K562 (cell line): ENCODE measurements at regions not wholly inside any gene's neighbourhood (a gene's known extent, or its start where the extent isn't known, plus 50 kb on each side); places are given as distances from the start of the nearest gene placed in this dataset.
"Not testable (repeated sequence)": the region's sequence is repeated elsewhere in the genome, so short reads cannot be mapped to it uniquely, and the experiment has no call there.

ENCODE experiments used
- ATAC-seq: fragments of 200-7000 bp; cut with Tn5 transposase; 3 replicates; pipeline ENCODE4 v1.9.1; 2020; ENCODE audit warnings: moderate library complexity
- BruUV-seq: library from RNA; stranded (reverse); fragments of 400-500 nt; replicated peaks from 2 replicates; lab custom pipeline; 2021; lab: Mats Ljungman, UMichigan
- CTCF ChIA-PET: fragments of 300-600 bp; formaldehyde crosslinking; extraction: SDS; loops from one replicate; lab custom pipeline; 2021; ENCODE audit warnings: low intra/inter-chr PET ratio; lab: Yijun Ruan, JAX
- POLR2A ChIA-PET: fragments of 300-600, 350-650 bp; sonication (Branson Sonifier 250); formaldehyde crosslinking; extraction: SDS; loops from one replicate; lab custom pipeline; 2021; ENCODE audit warnings: antibody characterized with exemption, inconsistent platforms; lab: Yijun Ruan, JAX
- DNase-seq, 4 experiments: peaks; one replicate each; pipeline versions ENCODE4 v3.0.0 to v3.0.0-alpha.2; 2011 to 2018; ENCODE audit warnings: low spot score in 3 of 4, mixed read lengths in 3 of 4; ENCODE audit errors: extremely low read depth in 1 of 4
- FAIRE-seq: peaks from 2 replicates; lab custom pipeline; 2011; peaks lifted over from hg19 to GRCh38; lab: Jason Lieb, UNC
- H2AFZ ChIP-seq: 2 replicates; pipeline ENCODE4 v1.6.0; 2011; ENCODE audit warnings: low read depth, low read length, control low read depth, inconsistent platforms
- H3K27ac ChIP-seq: fragments of 200-600 bp; 3 replicates; pipeline ENCODE4 v1.8.0; 2011; ENCODE audit warnings: low read depth, mild to moderate bottlenecking, control low read depth, inconsistent platforms, low read length, moderate library complexity, mixed read lengths; ENCODE audit errors: extremely low read depth
- H3K27me3 ChIP-seq, 2 experiments: fragments of 300-600 bp in 1 of 2; 2 replicates in 1 of 2; 3 replicates in 1 of 2; pipeline versions ENCODE4 v1.6.0 to v1.8.0; 2011; ENCODE audit warnings: inconsistent platforms in 2 of 2, low read length in 2 of 2, mild to moderate bottlenecking in 1 of 2, mixed read lengths in 1 of 2, moderate library complexity in 1 of 2; ENCODE audit not compliant: control insufficient read depth in 2 of 2, insufficient read depth in 2 of 2
- H3K36me3 ChIP-seq: fragments of 300-600 bp; 3 replicates; pipeline ENCODE4 v1.8.0; 2011; ENCODE audit warnings: mild to moderate bottlenecking, low read length, inconsistent platforms; ENCODE audit not compliant: control insufficient read depth, insufficient read depth
- H3K4me1 ChIP-seq, 2 experiments: fragments of 200-600 bp in 1 of 2; replicated peaks in 1 of 2; 2 replicates in 1 of 2; 3 replicates in 1 of 2; pipeline versions ENCODE4 v1.5.1 to v1.8.0; 2011; ENCODE audit warnings: inconsistent platforms in 2 of 2, low read length in 2 of 2, mild to moderate bottlenecking in 1 of 2, mixed read lengths in 1 of 2, moderate library complexity in 1 of 2; ENCODE audit not compliant: control insufficient read depth in 2 of 2, insufficient read depth in 2 of 2
- H3K4me2 ChIP-seq: 2 replicates; pipeline ENCODE4 v1.6.1; 2011; ENCODE audit warnings: low read length, control low read depth, inconsistent platforms, mixed read lengths; ENCODE audit not compliant: insufficient read depth
- H3K4me3 ChIP-seq: fragments of 200-600 bp; sonication (generic), shearing (Covaris generic); 2 replicates; pipeline ENCODE4 v1.5.1; 2016; ENCODE audit warnings: control low read depth, inconsistent platforms
- H3K79me2 ChIP-seq: fragments of 200-600 bp; 3 replicates; pipeline ENCODE4 v1.8.0; 2011; ENCODE audit warnings: low read length, inconsistent platforms; ENCODE audit not compliant: control insufficient read depth, insufficient read depth
- H3K9ac ChIP-seq, 2 experiments: 2 replicates each; pipeline versions ENCODE4 v1.6.0 to v1.6.1; 2011; ENCODE audit warnings: low read depth in 2 of 2, low read length in 2 of 2, control low read depth in 1 of 2, inconsistent platforms in 1 of 2, mild to moderate bottlenecking in 1 of 2, mixed read lengths in 1 of 2; ENCODE audit not compliant: insufficient read depth in 1 of 2
- H3K9me1 ChIP-seq: one replicate; pipeline ENCODE4 v1.6.0; 2011; ENCODE audit warnings: inconsistent platforms, mild to moderate bottlenecking, low read length, moderate library complexity; ENCODE audit not compliant: control insufficient read depth, insufficient read depth
- H3K9me3 ChIP-seq: replicated peaks from 2 replicates; pipeline ENCODE4 v1.5.1; 2011; ENCODE audit warnings: low read depth, low read length, inconsistent platforms; ENCODE audit not compliant: control insufficient read depth, insufficient read depth
- H4K20me1 ChIP-seq: replicated peaks from 2 replicates; pipeline ENCODE4 v1.6.1; 2011; ENCODE audit warnings: low read length, inconsistent platforms, mixed read lengths; ENCODE audit not compliant: control insufficient read depth, insufficient read depth
- CBX3 ChIP-seq, 2 experiments: IDR thresholded peaks; 1 replicate in 1 of 2; 2 replicates in 1 of 2; pipeline ENCODE4 v1.6.1; 2012; ENCODE audit warnings: inconsistent platforms in 2 of 2, low read length in 2 of 2, borderline replicate concordance in 1 of 2, control low read depth in 1 of 2
- CBX5 ChIP-seq: IDR thresholded peaks from 2 replicates; pipeline ENCODE4 v1.6.1; 2014; ENCODE audit warnings: low read depth, borderline replicate concordance
- CBX8 ChIP-seq: fragments of 200-600 bp; sonication (generic); IDR thresholded peaks from 2 replicates; pipeline ENCODE4 v1.6.1; 2012; ENCODE audit warnings: borderline replicate concordance, mixed run types, low read depth, mild to moderate bottlenecking, moderate library complexity, mixed read lengths, low read length, control low read depth, inconsistent platforms; ENCODE audit not compliant: poor library complexity, severe bottlenecking; ENCODE audit errors: extremely low read depth
- ELK1 ChIP-seq: sonication (generic); formaldehyde crosslinking; IDR thresholded peaks from 2 replicates; pipeline ENCODE4 v1.8.1; 2022; ENCODE audit warnings: missing genetic modification reagents
- TRIM28 ChIP-seq: fragments of 450-650 bp; IDR thresholded peaks from 2 replicates; pipeline ENCODE4 v1.6.1; 2017
- ZFP91 ChIP-seq: sonication (generic); formaldehyde crosslinking; IDR thresholded peaks from 2 replicates; pipeline ENCODE4 v1.8.0; 2022; ENCODE audit warnings: mild to moderate bottlenecking, missing genetic modification reagents
- whole genome bisulfite sequencing: fragments of 100-300 bp; shearing (Covaris generic); methylation state at CpG from one replicate; pipeline ENCODE4 v1.1.6; 2016; ENCODE audit warnings: low coverage, mixed read lengths; ENCODE audit not compliant: insufficient coverage; ENCODE audit errors: missing lambda C conversion rate; 5-methylcytosine and 5-hydroxymethylcytosine counted together
- in situ Hi-C: fragments of 300-500 bp; cut with MboI; formaldehyde crosslinking; loops from 4 replicates; pipeline ENCODE4 v1.15.0; 2018; ENCODE audit warnings: inconsistent platforms, mixed read lengths
- intact Hi-C: fragments of 100-400 bp; cut with micrococcal nuclease; formaldehyde crosslinking; loops from 2 replicates; pipeline ENCODE4 v1.14.2; 2022

GRCh38 chr2:114354199-114354598 is 88.2 kb upstream of the DPP10 start (continued):
- TF ChIP-seq ELK1 (CRISPR knock-in tag) (no peak), CBX8 (no peak)

DNA sequence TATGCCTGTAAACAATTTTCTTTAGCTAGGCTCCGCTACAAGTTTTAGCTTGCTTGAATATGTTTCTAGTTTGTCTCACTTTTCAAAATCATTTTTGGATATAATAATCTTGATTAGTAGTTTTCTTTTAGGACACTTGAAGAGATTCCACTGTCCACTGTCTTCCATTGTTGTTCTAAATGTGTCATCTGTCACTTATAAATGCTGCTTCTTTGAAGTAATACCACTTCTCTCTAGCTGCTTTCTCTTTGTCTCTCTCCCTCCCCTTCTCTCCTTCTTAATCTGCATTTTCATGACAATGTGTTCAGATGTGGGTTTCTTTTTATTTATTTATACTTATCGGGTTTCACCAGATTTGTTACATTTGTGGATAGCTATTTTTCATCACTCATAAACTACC is 73.7 kb upstream of the DPP10 start:
- WGBS = 0% methylated on average over 2 of the region's 2 CpGs
- ChIA-PET POLR2A (no interaction called here), CTCF (no interaction called here)
- Histone ChIP-seq H3K4me3 (no peak overlapping the region), H3K9ac (no peak overlapping the region), H3K4me2 (no peak overlapping the region), H3K27ac (no peak overlapping the region), H3K27me3 (no peaks in the 10 kb centered on the region), H3K9me3 (no peaks in the 10 kb centered on the region; the same call in 1 of the 2 replicates), H3K36me3 (no peaks in the 10 kb centered on the region), H4K20me1 (no peaks in the 10 kb centered on the region), H3K79me2 (no peaks in the 10 kb centered on the region), H3K9me1 (no peaks in the 10 kb centered on the region), H2AFZ (no peak overlapping the region), H3K4me1 (no peaks in the 10 kb centered on the region)
- intact Hi-C loops = no loop called here
- no TSS peak for BruUV-seq
- DNase-seq (no peak), FAIRE-seq (no peak), ATAC-seq (no peak)
- TF ChIP-seq CBX3 (IDR thresholded peaks at IDR 0.05; ENCODE audit: borderline replicate concordance in 1 of 2, low read length in 2 of 2) (peak in 1 of 2 experiments; percentile 65; a peak in 1 of 3 replicates), CBX5 (peak; percentile 76), TRIM28 (peak; percentile 86), ZFP91 (CRISPR knock-in tag) (no peak)
- in situ Hi-C loops = no loop called here

GRCh38 chr2:114371721-114372120 is 70.7 kb upstream of the DPP10 start:
- CTCF ChIA-PET, H4K20me1 ChIP-seq, H3K4me3 ChIP-seq, H3K4me1 ChIP-seq, FAIRE-seq, H3K27me3 ChIP-seq, H3K36me3 ChIP-seq, ATAC-seq, in situ Hi-C loops, H3K4me2 ChIP-seq, POLR2A ChIA-PET, H2AFZ ChIP-seq, DNase-seq, H3K9me3 ChIP-seq, H3K79me2 ChIP-seq, H3K9ac ChIP-seq, H3K9me1 ChIP-seq, intact Hi-C loops, H3K27ac ChIP-seq, BruUV-seq: not testable (repeated sequence)
